B cell (primary cell): ENCODE measurements at regions not wholly inside any gene's neighbourhood (a gene's known extent, or its start where the extent isn't known, plus 50 kb on each side); places are given as distances from the start of the nearest gene placed in this dataset.

Experiments used
- EZH2 ChIP-seq: IDR thresholded peaks from 2 replicates; pipeline ENCODE4 v1.6.1; 2012; ENCODE audit warnings: borderline replicate concordance, low read depth, mild to moderate bottlenecking, moderate library complexity, low read length; ENCODE audit not compliant: insufficient read depth, poor library complexity, severe bottlenecking
- TF ChIP-seq, protein P1 (sequence below): fragments of 200-600 bp; IDR thresholded peaks from one replicate; pipeline ENCODE4 v1.8.0; 2022; ENCODE audit warnings: antibody characterized with exemption, mild to moderate bottlenecking

DNA sequence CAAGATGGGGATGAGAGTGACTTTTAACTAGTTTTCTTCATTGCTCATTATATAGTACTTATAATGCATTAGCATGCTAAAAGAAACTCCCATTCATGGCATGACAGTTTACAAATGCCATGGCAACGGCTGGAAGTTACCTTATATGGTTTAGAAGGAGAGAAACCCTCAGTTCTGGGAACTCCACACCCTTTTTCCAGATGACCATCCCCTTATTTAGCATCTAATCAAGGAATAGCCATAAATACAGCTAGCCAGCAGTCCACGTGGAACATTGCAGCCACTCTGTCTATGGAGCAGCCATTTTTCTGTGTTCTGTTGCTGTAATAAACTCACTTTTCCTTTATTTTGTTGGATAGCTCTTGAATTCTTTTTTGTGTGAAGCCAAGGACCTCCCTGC is 1137.8 kb downstream of the CDH18 start:
- TF ChIP-seq, protein P1, sequence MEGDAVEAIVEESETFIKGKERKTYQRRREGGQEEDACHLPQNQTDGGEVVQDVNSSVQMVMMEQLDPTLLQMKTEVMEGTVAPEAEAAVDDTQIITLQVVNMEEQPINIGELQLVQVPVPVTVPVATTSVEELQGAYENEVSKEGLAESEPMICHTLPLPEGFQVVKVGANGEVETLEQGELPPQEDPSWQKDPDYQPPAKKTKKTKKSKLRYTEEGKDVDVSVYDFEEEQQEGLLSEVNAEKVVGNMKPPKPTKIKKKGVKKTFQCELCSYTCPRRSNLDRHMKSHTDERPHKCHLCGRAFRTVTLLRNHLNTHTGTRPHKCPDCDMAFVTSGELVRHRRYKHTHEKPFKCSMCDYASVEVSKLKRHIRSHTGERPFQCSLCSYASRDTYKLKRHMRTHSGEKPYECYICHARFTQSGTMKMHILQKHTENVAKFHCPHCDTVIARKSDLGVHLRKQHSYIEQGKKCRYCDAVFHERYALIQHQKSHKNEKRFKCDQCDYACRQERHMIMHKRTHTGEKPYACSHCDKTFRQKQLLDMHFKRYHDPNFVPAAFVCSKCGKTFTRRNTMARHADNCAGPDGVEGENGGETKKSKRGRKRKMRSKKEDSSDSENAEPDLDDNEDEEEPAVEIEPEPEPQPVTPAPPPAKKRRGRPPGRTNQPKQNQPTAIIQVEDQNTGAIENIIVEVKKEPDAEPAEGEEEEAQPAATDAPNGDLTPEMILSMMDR: no peak
- TF ChIP-seq EZH2: no peak
